ENCODE measurements at regions not wholly inside any gene's neighbourhood (a gene's known extent, or its start where the extent isn't known, plus 50 kb on each side); places are given as distances from the start of the nearest gene placed in this dataset.

- Histone ChIP-seq H4K20me1 (ENCODE audit: control insufficient read depth, insufficient read depth, low read depth, low read length) (no peaks in the 10 kb centered on the region), H3K36me3 (ENCODE audit: control insufficient read depth, low read length) (no peaks in the 10 kb centered on the region), H3K4me3 (ENCODE audit: low read length) (no peak overlapping the region), H3K27ac (ENCODE audit: low read depth, low read length) (no peak overlapping the region), H3K27me3 (ENCODE audit: control insufficient read depth, low read length) (no peaks in the 10 kb centered on the region), H3K9me2 (replicated peaks; ENCODE audit: control insufficient read depth, low read length) (no peaks in the 10 kb centered on the region), H3F3A (ENCODE audit: control insufficient read depth, insufficient read depth) (no peaks in the 10 kb centered on the region), H3K79me2 (ENCODE audit: control insufficient read depth, low read length) (no peaks in the 10 kb centered on the region), H3K4me1 (ENCODE audit: control insufficient read depth, low read length) (no peaks in the 10 kb centered on the region), H3K9me3 (ENCODE audit: control insufficient read depth, insufficient read depth, low read length) (no peaks in the 10 kb centered on the region), H3K4me2 (ENCODE audit: low read length) (no peak overlapping the region)
- no peak for TF ChIP-seq EZH2phosphoT487 (IDR thresholded peaks at IDR 0.05; ENCODE audit: borderline replicate concordance, low read length)
- TF ChIP-seq, protein P1, sequence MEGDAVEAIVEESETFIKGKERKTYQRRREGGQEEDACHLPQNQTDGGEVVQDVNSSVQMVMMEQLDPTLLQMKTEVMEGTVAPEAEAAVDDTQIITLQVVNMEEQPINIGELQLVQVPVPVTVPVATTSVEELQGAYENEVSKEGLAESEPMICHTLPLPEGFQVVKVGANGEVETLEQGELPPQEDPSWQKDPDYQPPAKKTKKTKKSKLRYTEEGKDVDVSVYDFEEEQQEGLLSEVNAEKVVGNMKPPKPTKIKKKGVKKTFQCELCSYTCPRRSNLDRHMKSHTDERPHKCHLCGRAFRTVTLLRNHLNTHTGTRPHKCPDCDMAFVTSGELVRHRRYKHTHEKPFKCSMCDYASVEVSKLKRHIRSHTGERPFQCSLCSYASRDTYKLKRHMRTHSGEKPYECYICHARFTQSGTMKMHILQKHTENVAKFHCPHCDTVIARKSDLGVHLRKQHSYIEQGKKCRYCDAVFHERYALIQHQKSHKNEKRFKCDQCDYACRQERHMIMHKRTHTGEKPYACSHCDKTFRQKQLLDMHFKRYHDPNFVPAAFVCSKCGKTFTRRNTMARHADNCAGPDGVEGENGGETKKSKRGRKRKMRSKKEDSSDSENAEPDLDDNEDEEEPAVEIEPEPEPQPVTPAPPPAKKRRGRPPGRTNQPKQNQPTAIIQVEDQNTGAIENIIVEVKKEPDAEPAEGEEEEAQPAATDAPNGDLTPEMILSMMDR (IDR thresholded peaks at IDR 0.05; ENCODE audit: low read depth, low read length, poor library complexity, severe bottlenecking) = no peak
Measured at GRCh38 chr18:22882084-22882483, 51.0 kb upstream of the RBBP8 start.

GRCh38 chr18:22883179-22883578 is 49.9 kb upstream of the RBBP8 start:
- Histone ChIP-seq H3K9me3 (ENCODE audit: control insufficient read depth, insufficient read depth, low read length) (no peaks in the 10 kb centered on the region), H3K79me2 (ENCODE audit: control insufficient read depth, low read length) (no peaks in the 10 kb centered on the region), H3F3A (ENCODE audit: control insufficient read depth, insufficient read depth) (no peaks in the 10 kb centered on the region), H3K9me2 (replicated peaks; ENCODE audit: control insufficient read depth, low read length) (no peaks in the 10 kb centered on the region), H3K4me2 (ENCODE audit: low read length) (no peak overlapping the region), H3K27ac (ENCODE audit: low read depth, low read length) (no peak overlapping the region), H3K27me3 (ENCODE audit: control insufficient read depth, low read length) (no peaks in the 10 kb centered on the region), H3K36me3 (ENCODE audit: control insufficient read depth, low read length) (no peaks in the 10 kb centered on the region), H3K4me1 (ENCODE audit: control insufficient read depth, low read length) (no peaks in the 10 kb centered on the region), H4K20me1 (ENCODE audit: control insufficient read depth, insufficient read depth, low read depth, low read length) (no peaks in the 10 kb centered on the region), H3K4me3 (ENCODE audit: low read length) (no peak overlapping the region)
- TF ChIP-seq, protein P1 (IDR thresholded peaks at IDR 0.05; ENCODE audit: low read depth, low read length, poor library complexity, severe bottlenecking) = no peak
- TF ChIP-seq EZH2phosphoT487 (IDR thresholded peaks at IDR 0.05; ENCODE audit: borderline replicate concordance, low read length) = no peak

Measured in DOHH2 (cell line).